Activated CD4-positive, alpha-beta T cell treated with anti-CD3 and anti-CD28 coated beads, Interleukin-2, amount 50 U/mL, for 16 hours (primary cell): ENCODE measurements at regions not wholly inside any gene's neighbourhood (a gene's known extent, or its start where the extent isn't known, plus 50 kb on each side); places are given as distances from the start of the nearest gene placed in this dataset.
"Not testable (repeated sequence)": the region's sequence is repeated elsewhere in the genome, so short reads cannot be mapped to it uniquely, and the experiment has no call there.

ENCODE experiments used
- DNase-seq: peaks from one replicate; pipeline ENCODE4 v3.0.0-alpha.2; 2020

GRCh38 chr1:8139383-8139782, 113.3 kb upstream of the ERRFI1 start:
- no peak for DNase-seq

GRCh38 chr1:8138673-8139072, 112.6 kb upstream of the ERRFI1 start:
- no peak for DNase-seq

GRCh38 chr1:8137481-8138244, 111.6 kb upstream of the ERRFI1 start:
- no peak for DNase-seq

- DNase-seq: no peak
Observed at GRCh38 chr1:8136766-8137165, 110.7 kb upstream of the ERRFI1 start.

- DNase-seq: no peak
Observed at GRCh38 chr1:8135250-8135649, 109.1 kb upstream of the ERRFI1 start.

GRCh38 chr1:8134546-8135235, 108.6 kb upstream of the ERRFI1 start:
- DNase-seq: no peak

GRCh38 chr1:8133657-8134430, 107.7 kb upstream of the ERRFI1 start:
- DNase-seq: no peak

DNA sequence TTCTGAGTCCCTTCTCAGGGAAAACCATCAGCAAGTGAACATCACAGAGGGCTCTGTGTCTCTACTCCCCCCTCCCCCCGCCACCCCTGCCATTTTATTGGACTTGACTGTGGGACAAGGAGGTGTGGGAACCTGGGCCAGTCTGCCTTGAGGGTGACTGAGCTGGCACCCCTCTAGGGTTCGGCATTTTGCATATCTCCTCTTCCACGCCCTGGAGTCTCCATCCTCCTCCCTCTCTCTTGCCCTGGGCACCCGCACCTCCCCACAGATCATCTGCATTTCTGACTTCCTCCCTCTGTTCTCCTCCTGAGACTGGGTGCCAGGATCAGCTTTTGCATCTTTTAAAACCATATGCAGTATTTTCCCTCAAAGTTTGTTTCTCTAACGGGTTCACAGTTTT, 107.1 kb upstream of the ERRFI1 start:
- DNase-seq: no peak

DNA sequence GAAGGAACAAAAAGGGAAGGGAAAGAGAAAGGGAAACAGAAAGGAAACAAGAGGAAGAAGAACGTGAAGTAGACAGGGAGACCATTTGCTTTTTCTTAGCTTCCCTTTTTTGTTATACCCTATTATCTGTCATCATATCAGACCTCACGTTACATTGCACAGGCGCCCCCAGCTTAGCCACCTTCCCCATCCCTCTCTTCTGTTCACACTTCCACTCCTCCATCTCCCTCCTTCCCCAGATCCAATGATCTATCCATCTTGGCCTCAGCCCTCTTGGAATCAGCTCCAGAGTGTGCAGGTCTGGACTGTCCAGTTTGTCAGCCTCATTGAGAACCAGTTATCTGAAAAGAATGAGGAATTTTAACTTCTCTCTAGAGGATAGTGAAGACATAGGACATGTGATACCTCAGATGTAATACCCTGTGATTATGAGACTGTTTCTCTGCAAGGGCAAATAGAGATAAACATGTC, 101.1 kb upstream of the ERRFI1 start:
- no peak for DNase-seq

DNA sequence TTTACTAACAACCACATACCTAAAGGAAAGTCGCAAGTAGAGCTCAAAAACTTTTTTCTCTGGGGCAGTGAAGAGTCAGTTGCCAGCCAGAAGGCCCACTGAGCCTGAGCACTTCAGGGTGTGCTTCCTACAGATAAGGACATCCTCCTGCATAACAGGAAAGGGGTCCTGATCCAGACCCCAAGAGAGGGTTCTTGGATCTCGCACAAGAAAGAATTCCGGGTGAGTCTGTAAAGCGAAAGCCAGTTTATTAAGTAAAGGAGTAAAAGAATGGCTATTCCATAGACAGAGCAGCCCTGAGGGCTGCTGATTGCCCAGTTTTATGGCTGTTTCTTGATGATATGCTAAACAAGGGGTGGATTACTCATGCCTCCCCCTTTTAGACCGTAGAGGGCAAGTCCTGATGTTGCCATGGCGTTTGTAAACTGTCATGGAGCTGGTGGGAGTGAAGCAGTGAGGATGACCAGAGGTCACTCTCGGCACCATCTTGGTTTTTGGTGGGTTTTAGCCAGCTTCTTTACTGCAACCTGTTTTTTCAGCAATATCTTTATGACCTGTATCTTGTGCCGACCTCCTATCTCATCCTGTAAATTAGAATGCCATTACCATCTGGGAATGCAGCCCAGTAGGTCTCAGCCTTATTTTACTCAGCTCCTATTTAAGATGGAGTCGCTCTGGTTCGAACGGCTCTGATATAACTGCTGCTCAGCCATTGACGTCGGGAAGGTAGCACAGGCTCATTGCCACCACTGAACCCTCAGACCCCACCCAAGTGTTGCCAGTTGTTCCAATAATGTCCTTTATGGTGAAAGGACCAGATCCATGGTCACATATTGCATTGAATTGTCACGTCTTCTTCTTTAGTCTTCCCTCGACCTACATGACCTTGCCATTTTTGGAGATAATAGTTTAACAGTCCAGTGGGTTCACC, 96.6 kb upstream of the ERRFI1 start:
- DNase-seq: no peak

- no peak for DNase-seq
Observed at GRCh38 chr1:8122160-8122476, 96.0 kb upstream of the ERRFI1 start.

- no peak for DNase-seq
Observed at GRCh38 chr1:8121261-8122159, 95.4 kb upstream of the ERRFI1 start.

DNA sequence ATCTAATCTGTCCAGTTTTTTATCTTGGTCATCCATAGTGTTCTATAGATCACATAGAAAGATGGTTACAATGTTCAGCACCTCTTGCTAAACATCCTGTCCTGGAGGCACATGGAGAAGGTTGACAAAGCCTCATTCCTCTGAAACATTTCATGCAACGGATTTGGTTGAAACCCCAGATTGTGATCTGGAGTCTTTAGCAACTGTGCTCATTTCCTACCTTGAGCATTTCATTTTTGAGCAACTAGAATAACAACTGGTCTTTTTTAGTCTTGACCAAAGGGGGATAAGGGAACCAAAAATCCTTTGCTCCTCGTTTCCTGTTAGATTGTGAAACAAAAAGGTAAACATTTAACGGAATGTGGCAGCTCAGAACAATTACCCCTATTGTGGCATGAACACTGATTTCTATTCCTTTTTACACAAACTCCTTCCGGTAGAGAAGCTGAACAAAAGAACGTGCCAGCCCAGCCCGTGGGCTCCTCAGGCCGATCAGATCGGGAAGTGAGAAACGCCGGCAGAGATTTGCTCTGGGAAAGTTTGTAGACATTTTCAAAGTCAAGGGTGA, 94.7 kb upstream of the ERRFI1 start:
- no peak for DNase-seq

GRCh38 chr1:8118736-8119135, 92.6 kb upstream of the ERRFI1 start:
- not testable (repeated sequence) for DNase-seq

GRCh38 chr1:8118031-8118451, 91.9 kb upstream of the ERRFI1 start:
- DNase-seq: no peak

GRCh38 chr1:8116894-8117264, 90.8 kb upstream of the ERRFI1 start:
- DNase-seq: no peak

GRCh38 chr1:8115769-8116167, 89.7 kb upstream of the ERRFI1 start:
- DNase-seq: no peak

DNA sequence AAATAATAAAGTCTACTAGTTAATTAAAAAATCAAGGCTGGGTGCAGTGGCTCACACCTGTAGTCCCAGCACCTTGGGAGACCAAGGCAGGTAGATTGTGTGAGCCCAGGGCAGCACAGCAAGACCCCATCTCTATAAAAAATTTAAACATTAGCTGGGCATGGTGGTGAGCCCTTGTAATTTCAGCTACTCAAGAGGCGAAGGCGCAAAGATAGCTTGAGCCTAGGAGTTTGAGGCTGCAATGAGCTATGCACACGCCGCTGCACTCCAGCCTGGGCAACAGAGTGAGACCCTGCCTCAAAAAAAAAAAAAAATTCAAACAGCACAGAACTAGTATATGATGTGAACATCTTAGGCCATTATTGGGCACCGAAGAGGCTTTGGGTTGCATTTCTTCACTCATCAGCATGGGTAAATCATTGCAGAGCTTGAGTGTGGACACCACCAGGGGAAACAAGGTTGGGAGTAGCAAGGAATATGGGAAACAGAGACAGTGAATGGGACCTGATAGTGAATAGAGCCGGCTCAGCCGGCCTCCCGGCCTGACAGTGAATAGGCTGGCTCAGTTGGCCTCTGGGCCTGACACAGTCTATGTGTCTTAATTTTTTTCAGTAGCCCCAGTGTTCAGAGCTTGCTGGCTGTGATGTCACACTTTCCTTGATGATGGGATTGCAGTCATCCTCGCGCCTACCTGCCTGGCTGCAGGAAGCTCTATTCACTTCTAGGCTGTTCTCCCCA, 89.1 kb upstream of the ERRFI1 start:
- DNase-seq: no peak

- no peak for DNase-seq
Observed at GRCh38 chr1:8113262-8114220, 87.4 kb upstream of the ERRFI1 start.
